Keratinocyte (primary cell): ENCODE measurements at regions not wholly inside any gene's neighbourhood (a gene's known extent, or its start where the extent isn't known, plus 50 kb on each side); places are given as distances from the start of the nearest gene placed in this dataset.
"Not testable (repeated sequence)": the region's sequence is repeated elsewhere in the genome, so short reads cannot be mapped to it uniquely, and the experiment has no call there.

Experiments used
- DNase-seq: peaks from one replicate; pipeline ENCODE4 v3.0.0-alpha.2; 2011; ENCODE audit warnings: low read depth, missing footprints, low spot score
- FAIRE-seq: peaks from 2 replicates; lab custom pipeline; 2011; peaks lifted over from hg19 to GRCh38; lab: Jason Lieb, UNC
- H2AFZ ChIP-seq: 2 replicates; pipeline ENCODE4 v1.6.0; 2012; ENCODE audit warnings: low read length, control low read depth, inconsistent platforms; ENCODE audit not compliant: control insufficient read depth
- H3K27ac ChIP-seq: 2 replicates; pipeline ENCODE4 v1.5.1; 2011; ENCODE audit warnings: low read length; ENCODE audit not compliant: control insufficient read depth, insufficient read depth
- H3K27me3 ChIP-seq: 3 replicates; pipeline ENCODE4 v1.6.0; 2011; ENCODE audit warnings: low read length; ENCODE audit not compliant: control insufficient read depth, insufficient read depth; ENCODE audit errors: extremely low read depth
- H3K36me3 ChIP-seq, 2 experiments: 2 replicates in 1 of 2; 3 replicates in 1 of 2; pipeline ENCODE4 v1.5.1; 2011; ENCODE audit warnings: low read length in 2 of 2, mild to moderate bottlenecking in 1 of 2; ENCODE audit not compliant: control insufficient read depth in 2 of 2, insufficient read depth in 2 of 2; ENCODE audit errors: extremely low read depth in 1 of 2
- H3K4me1 ChIP-seq: 3 replicates; pipeline ENCODE4 v1.5.1; 2011; ENCODE audit warnings: low read length; ENCODE audit not compliant: control insufficient read depth, insufficient read depth; ENCODE audit errors: extremely low read depth
- H3K4me2 ChIP-seq: 3 replicates; pipeline ENCODE4 v1.6.0; 2011; ENCODE audit warnings: low read depth, low read length; ENCODE audit not compliant: control insufficient read depth, insufficient read depth; ENCODE audit errors: extremely low read depth
- H3K4me3 ChIP-seq, 3 experiments: fragments of 200-600 bp in 1 of 3; sonication (generic) in 1 of 3; 2 replicates in 2 of 3; 3 replicates in 1 of 3; pipeline ENCODE4 v1.5.1; 2011 to 2016; ENCODE audit warnings: low read length in 3 of 3, mild to moderate bottlenecking in 3 of 3, control low read depth in 2 of 3, inconsistent platforms in 1 of 3, low read depth in 1 of 3, mixed read lengths in 1 of 3, mixed run types in 1 of 3, moderate library complexity in 1 of 3; ENCODE audit not compliant: control insufficient read depth in 2 of 3, insufficient read depth in 2 of 3; ENCODE audit errors: extremely low read depth in 1 of 3
- H3K79me2 ChIP-seq: 2 replicates; pipeline ENCODE4 v1.6.0; 2012; ENCODE audit warnings: low read length; ENCODE audit not compliant: control insufficient read depth, insufficient read depth
- H3K9ac ChIP-seq: 3 replicates; pipeline ENCODE4 v1.6.0; 2011; ENCODE audit warnings: low read length; ENCODE audit not compliant: control insufficient read depth, insufficient read depth; ENCODE audit errors: extremely low read depth
- H3K9me1 ChIP-seq: 3 replicates; pipeline ENCODE4 v1.6.0; 2011; ENCODE audit warnings: low read length; ENCODE audit not compliant: control insufficient read depth, insufficient read depth; ENCODE audit errors: extremely low read depth
- H3K9me3 ChIP-seq: 2 replicates; pipeline ENCODE4 v1.5.1; 2012; ENCODE audit warnings: low read depth, low read length; ENCODE audit not compliant: control insufficient read depth
- H4K20me1 ChIP-seq: 3 replicates; pipeline ENCODE4 v1.6.0; 2011; ENCODE audit warnings: low read length; ENCODE audit not compliant: control insufficient read depth, insufficient read depth; ENCODE audit errors: extremely low read depth
- dilution Hi-C: fragments of 300-500 bp; cut with MboI; formaldehyde crosslinking; loops from one replicate; pipeline ENCODE4 v1.7.0; 2020; ENCODE audit warnings: low sequenced_read_pairs; ENCODE audit not compliant: extremely low pct_ligation_motif_present

DNA sequence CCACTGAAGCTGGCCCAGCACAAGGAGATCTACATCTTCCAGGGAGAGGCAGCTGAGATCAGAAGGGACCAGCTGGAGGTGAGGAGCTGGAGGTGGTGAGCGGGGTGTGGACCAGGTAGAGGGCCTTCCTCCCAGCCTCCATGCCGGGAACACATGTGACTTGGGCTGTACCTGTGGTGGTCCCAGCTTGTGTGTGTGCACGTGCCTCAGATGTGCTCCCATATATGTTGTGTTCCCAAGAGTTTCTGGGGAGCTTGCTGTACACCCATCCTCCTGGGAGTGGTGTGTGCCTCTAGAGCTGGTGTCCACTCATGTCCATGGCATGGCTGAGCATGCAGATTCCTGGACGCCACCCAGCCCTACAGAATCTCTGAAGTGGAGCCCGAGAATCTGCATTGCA, 183.7 kb upstream of the AKAP13 start:
- dilution Hi-C loops, H3K9me1 ChIP-seq, H3K4me3 ChIP-seq, H2AFZ ChIP-seq, H3K27ac ChIP-seq, H3K79me2 ChIP-seq, DNase-seq, H3K4me1 ChIP-seq, H4K20me1 ChIP-seq, H3K4me2 ChIP-seq, H3K36me3 ChIP-seq, H3K9me3 ChIP-seq, FAIRE-seq, H3K27me3 ChIP-seq, H3K9ac ChIP-seq: not testable (repeated sequence)

DNA sequence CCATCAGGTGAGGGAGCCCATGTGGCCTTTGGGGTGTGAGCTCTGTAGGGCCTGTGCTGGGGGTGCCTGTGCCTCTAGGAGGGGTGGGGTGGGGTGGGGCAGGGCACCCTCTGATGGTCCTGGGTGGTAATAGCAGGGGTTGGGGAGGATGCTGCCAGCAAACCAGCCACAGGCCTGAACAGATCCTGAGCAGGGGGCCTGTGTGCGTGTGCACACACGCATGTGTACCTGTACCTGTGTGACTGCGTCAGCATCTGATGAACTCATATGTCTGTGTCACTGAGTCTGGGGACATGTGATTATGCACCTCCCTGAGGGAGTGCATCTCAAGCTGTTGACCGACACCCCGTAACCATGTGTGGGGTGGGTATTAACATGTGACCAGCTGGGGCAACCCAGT, 182.8 kb upstream of the AKAP13 start:
- H3K4me3 ChIP-seq, result not testable (repeated sequence)

DNA sequence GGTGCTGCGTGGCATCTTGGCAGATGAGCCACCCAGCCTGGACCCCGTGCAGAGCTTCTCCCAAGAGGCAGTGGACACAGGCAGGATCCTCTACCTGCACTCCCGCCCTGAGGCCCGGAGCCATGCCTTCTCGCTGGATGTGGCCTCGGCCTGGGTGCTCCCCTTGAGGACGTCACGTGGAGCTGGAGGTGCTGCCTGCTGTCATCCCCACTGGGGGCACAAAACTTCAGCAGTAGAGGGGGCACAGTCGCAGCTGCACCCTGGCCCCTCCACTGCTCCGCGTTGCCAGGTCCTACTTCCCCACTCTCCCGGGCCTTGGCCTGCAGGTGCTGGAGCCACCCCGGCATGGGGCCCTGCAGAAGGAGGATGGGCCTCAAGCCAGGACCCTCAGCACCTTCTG, 182.0 kb upstream of the AKAP13 start:
- H3K4me1 ChIP-seq, result not testable (repeated sequence)

More for the DNA sequence above, 182.8 kb upstream of the AKAP13 start:
- H3K9me3 ChIP-seq, H3K27ac ChIP-seq, H3K36me3 ChIP-seq, H3K79me2 ChIP-seq, H3K4me2 ChIP-seq, H4K20me1 ChIP-seq, H3K4me1 ChIP-seq, DNase-seq, H3K9me1 ChIP-seq, H3K9ac ChIP-seq, FAIRE-seq, H2AFZ ChIP-seq, H3K27me3 ChIP-seq, dilution Hi-C loops: not testable (repeated sequence)

DNA sequence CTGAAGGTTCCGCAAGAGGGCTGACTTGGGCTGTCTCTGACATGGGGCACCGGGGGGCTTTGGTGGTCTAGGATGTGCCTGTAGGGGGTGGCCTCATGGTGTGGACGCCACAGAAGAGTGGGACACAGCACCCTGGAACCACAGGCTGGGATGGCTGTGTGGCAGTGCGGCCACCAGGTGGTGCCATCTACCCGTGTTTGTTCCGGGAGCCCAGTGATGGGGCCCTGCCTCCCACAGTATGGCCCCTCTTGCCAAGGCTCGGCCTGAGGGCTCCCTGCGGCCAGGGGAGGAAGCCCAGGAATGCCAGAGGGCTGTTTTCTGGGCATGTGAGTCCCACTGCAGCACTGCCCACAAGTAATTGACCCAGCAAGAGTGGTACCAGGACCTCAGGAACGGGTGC, 180.2 kb upstream of the AKAP13 start:
- not testable (repeated sequence) for FAIRE-seq, H2AFZ ChIP-seq

More for the DNA sequence above, 182.0 kb upstream of the AKAP13 start:
- DNase-seq, H3K4me3 ChIP-seq, FAIRE-seq, H3K4me2 ChIP-seq, H3K79me2 ChIP-seq, H3K27me3 ChIP-seq, H3K9me1 ChIP-seq, H4K20me1 ChIP-seq, H3K9me3 ChIP-seq, H3K27ac ChIP-seq, H2AFZ ChIP-seq, H3K9ac ChIP-seq, H3K36me3 ChIP-seq, dilution Hi-C loops: not testable (repeated sequence)

DNA sequence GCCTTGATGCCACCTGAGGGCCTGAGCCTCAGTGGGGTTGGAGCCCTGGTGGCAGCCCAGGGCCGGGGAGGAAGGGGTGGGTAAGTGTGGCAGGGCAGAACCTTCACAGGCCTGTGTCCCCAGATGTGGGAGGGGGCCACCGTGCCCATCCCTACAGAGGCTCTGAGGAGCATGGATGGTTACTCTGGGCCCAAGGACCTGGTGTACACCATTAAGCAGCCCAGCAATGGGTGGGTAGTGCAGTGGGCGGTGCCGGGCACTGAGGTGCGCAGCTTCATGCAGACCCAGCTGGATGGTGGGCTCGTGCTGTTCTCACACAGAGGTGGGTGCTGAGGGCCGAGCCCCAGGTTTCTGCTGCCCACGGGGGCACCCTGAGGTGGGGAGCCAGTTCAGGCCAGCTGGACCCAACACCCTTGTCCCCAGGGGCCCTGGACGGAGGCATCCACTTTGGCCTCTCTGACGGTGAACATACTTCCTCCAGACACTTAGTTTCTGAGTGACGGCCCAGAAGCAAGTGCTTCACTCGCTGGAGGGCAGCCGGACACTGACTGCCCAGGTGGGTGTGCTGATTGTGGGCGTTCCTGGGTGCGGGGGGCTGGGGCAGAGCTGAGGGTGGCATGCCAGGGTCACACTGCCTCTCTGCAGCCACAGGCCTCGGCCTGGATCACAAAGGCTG, 179.1 kb upstream of the AKAP13 start:
- H3K36me3 ChIP-seq, H3K9ac ChIP-seq, H2AFZ ChIP-seq, DNase-seq, H3K27ac ChIP-seq, FAIRE-seq, H3K4me2 ChIP-seq, H3K9me1 ChIP-seq, H4K20me1 ChIP-seq, H3K4me1 ChIP-seq, H3K27me3 ChIP-seq, H3K9me3 ChIP-seq, dilution Hi-C loops, H3K79me2 ChIP-seq, H3K4me3 ChIP-seq: not testable (repeated sequence)

More for the DNA sequence above, 180.2 kb upstream of the AKAP13 start:
- DNase-seq, H4K20me1 ChIP-seq, H3K4me2 ChIP-seq, H3K79me2 ChIP-seq, H3K4me3 ChIP-seq, H3K27ac ChIP-seq, H3K9me1 ChIP-seq, H3K27me3 ChIP-seq, dilution Hi-C loops, H3K36me3 ChIP-seq, H3K9me3 ChIP-seq, H3K4me1 ChIP-seq, H3K9ac ChIP-seq: not testable (repeated sequence)
